NK-92 (cell line): ENCODE measurements at regions not wholly inside any gene's neighbourhood (a gene's known extent, or its start where the extent isn't known, plus 50 kb on each side); places are given as distances from the start of the nearest gene placed in this dataset.

ENCODE experiments used
- DNase-seq: peaks from one replicate; lab custom pipeline; 2025; ENCODE audit not compliant: unreplicated experiment; lab: John Stamatoyannopoulos, UW

GRCh38 chr2:40783704-40784103 is 331.8 kb upstream of the SLC8A1 start:
- no peak for DNase-seq

GRCh38 chr2:40786636-40787035 is 334.7 kb upstream of the SLC8A1 start:
- no peak for DNase-seq

GRCh38 chr2:40797120-40797519 is 345.2 kb upstream of the SLC8A1 start:
- no peak for DNase-seq

- DNase-seq = no peak
Observed at GRCh38 chr2:40803900-40804299, 352.0 kb upstream of the SLC8A1 start.

- DNase-seq = no peak
Observed at GRCh38 chr2:40809156-40809555, 357.3 kb upstream of the SLC8A1 start.

GRCh38 chr2:40814616-40815015 is 362.7 kb upstream of the SLC8A1 start:
- DNase-seq = no peak

GRCh38 chr2:40820319-40820718 is 368.4 kb upstream of the SLC8A1 start:
- DNase-seq = no peak

GRCh38 chr2:40823478-40823877 is 371.6 kb upstream of the SLC8A1 start:
- DNase-seq = no peak

GRCh38 chr2:40824278-40824677 is 372.4 kb upstream of the SLC8A1 start:
- DNase-seq = no peak

- DNase-seq = no peak
Observed at GRCh38 chr2:40827392-40827791, 375.5 kb upstream of the SLC8A1 start.

- no peak for DNase-seq
Observed at GRCh38 chr2:40831321-40831873, 379.5 kb upstream of the SLC8A1 start.

GRCh38 chr2:40841856-40842255 is 390.0 kb upstream of the SLC8A1 start:
- DNase-seq = no peak

- DNase-seq = no peak
Observed at GRCh38 chr2:40844353-40845277, 392.7 kb upstream of the SLC8A1 start.

- DNase-seq = no peak
Observed at GRCh38 chr2:40851661-40852060, 399.8 kb upstream of the SLC8A1 start.

- DNase-seq = no peak
Observed at GRCh38 chr2:40859617-40860016, 407.7 kb upstream of the SLC8A1 start.

GRCh38 chr2:40867829-40868228 is 415.9 kb upstream of the SLC8A1 start:
- DNase-seq = no peak

GRCh38 chr2:40872580-40872979 is 420.7 kb upstream of the SLC8A1 start:
- no peak for DNase-seq

GRCh38 chr2:40874380-40874779 is 422.5 kb upstream of the SLC8A1 start:
- no peak for DNase-seq

GRCh38 chr2:40877734-40878288 is 425.9 kb upstream of the SLC8A1 start:
- no peak for DNase-seq

- DNase-seq = no peak
Observed at GRCh38 chr2:40879305-40879704, 427.4 kb upstream of the SLC8A1 start.

GRCh38 chr2:40886100-40886499 is 434.2 kb upstream of the SLC8A1 start:
- DNase-seq = no peak

- no peak for DNase-seq
Observed at GRCh38 chr2:40886655-40887054, 434.8 kb upstream of the SLC8A1 start.
